ENCODE measurements at regions not wholly inside any gene's neighbourhood (a gene's known extent, or its start where the extent isn't known, plus 50 kb on each side); places are given as distances from the start of the nearest gene placed in this dataset.

DNA sequence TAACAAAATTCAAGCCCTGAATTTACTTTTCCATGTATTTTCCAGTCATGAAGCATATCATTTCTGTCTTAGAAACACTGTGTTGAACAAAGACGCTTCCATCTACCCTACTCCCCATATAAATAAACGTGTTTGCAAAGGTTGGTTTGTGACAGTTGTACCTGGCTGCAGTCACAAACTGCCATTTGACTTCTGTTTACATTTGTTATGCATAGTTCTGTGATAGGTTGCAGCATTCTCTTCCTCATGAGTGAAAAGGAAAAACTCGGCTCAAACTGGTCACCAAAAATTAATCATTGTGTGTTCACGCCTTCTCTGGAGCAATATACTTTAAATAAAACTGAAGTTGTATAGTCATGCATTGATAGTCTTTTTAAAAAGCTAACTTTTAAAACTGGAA lies 69.3 kb upstream of the MOCS2 start:
- no peak for DNase-seq (ENCODE audit: low read depth)
- POLR2A ChIA-PET: no interaction called here
- no peak overlapping the region for H3K4me3 ChIP-seq (ENCODE audit: low read depth, low read length)
- no peaks in the 10 kb centered on the region for H3K27me3 ChIP-seq (ENCODE audit: control insufficient read depth, insufficient read depth, low read length)
- TF ChIP-seq, protein P1, sequence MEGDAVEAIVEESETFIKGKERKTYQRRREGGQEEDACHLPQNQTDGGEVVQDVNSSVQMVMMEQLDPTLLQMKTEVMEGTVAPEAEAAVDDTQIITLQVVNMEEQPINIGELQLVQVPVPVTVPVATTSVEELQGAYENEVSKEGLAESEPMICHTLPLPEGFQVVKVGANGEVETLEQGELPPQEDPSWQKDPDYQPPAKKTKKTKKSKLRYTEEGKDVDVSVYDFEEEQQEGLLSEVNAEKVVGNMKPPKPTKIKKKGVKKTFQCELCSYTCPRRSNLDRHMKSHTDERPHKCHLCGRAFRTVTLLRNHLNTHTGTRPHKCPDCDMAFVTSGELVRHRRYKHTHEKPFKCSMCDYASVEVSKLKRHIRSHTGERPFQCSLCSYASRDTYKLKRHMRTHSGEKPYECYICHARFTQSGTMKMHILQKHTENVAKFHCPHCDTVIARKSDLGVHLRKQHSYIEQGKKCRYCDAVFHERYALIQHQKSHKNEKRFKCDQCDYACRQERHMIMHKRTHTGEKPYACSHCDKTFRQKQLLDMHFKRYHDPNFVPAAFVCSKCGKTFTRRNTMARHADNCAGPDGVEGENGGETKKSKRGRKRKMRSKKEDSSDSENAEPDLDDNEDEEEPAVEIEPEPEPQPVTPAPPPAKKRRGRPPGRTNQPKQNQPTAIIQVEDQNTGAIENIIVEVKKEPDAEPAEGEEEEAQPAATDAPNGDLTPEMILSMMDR (IDR thresholded peaks at IDR 0.05; ENCODE audit: insufficient read depth, low read depth, low read length): no peak
- no peaks in the 10 kb centered on the region for H3K36me3 ChIP-seq (ENCODE audit: control insufficient read depth, insufficient read depth, low read length)
- CTCF ChIA-PET: no interaction called here

DNA sequence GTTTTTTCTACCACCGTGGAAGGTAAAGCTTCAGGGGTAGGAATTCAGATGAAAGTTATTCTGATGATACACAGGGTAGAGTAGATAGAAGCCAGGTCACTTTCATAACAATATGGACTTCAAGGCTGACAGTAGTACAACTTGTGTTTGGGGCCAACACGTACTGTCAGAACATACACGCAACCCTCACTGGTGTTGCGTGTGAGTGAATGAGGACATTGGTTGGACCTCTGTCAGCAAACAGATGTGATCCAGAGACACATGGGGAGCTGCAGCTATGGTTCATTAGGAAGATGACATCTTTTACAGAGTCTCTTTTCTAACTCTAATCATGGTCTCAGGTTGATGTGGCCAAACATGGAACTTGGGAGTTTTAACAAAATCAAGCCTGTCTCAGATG lies 70.1 kb upstream of the MOCS2 start:
- DNase-seq (ENCODE audit: low read depth): no peak

DNA sequence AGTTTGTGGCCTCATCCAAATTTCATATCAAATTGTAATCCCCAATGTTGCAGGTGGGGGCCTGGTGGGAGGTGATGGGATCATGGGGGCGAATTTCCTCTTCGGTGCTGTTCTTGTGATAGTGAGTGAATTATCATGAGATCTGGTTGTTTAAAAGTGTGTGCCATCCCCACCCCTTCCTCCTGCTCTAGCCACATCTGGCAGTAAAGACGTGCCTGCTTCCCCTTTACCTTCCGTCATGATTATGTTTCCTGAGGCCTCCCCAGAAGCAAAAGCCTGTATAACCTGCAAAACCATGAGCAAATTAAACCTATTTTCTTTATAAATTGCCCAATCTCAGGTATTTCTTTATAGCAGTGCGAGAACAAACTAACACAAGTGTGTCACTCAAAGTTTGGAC lies 71.0 kb upstream of the MOCS2 start:
- TF ChIP-seq, protein P1 (IDR thresholded peaks at IDR 0.05; ENCODE audit: insufficient read depth, low read depth, low read length): no peak
- CTCF ChIA-PET: interaction anchor here (1.3 kb wide), 1 partner anchor 1049 kb away, joined by 4 read pairs; no protein-coding TSS in a partner anchor

More for the DNA sequence above, 70.1 kb upstream of the MOCS2 start:
- Histone ChIP-seq H3K36me3 (ENCODE audit: control insufficient read depth, insufficient read depth, low read length) (no peaks in the 10 kb centered on the region), H3K4me3 (ENCODE audit: low read depth, low read length) (no peak overlapping the region), H3K27me3 (ENCODE audit: control insufficient read depth, insufficient read depth, low read length) (no peaks in the 10 kb centered on the region)
- TF ChIP-seq, protein P1 (IDR thresholded peaks at IDR 0.05; ENCODE audit: insufficient read depth, low read depth, low read length): no peak
- ChIA-PET CTCF (no interaction called here), POLR2A (no interaction called here)

DNA sequence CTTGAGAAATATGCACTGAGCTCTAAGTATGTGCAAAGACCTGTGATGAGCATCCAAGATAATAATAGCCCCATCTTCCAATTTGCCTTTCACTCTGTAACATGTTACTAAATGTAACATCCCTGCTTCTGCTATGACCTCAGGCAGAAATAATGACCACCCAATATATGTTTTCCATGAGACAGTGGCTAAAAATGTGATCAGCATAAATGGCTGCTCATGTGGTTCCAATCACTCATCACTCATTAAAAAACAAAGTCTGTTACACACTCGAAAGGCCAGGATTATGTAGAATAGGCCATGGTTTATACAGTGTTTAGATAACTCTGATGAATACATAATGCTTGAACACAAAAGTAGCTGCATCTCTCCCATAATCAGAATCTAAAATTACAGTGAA lies 71.4 kb upstream of the MOCS2 start:
- TF ChIP-seq, protein P1 (IDR thresholded peaks at IDR 0.05; ENCODE audit: insufficient read depth, low read depth, low read length): no peak
- Histone ChIP-seq H3K36me3 (ENCODE audit: control insufficient read depth, insufficient read depth, low read length) (no peaks in the 10 kb centered on the region), H3K27me3 (ENCODE audit: control insufficient read depth, insufficient read depth, low read length) (no peaks in the 10 kb centered on the region), H3K4me3 (ENCODE audit: low read depth, low read length) (no peak overlapping the region)
- DNase-seq (ENCODE audit: low read depth): no peak
- ChIA-PET POLR2A (no interaction called here), CTCF (interaction anchor here (1.2 to 1.3 kb wide), 2 partner anchors 1048 to 1050 kb away, joined by 3 to 4 read pairs; no protein-coding TSS in a partner anchor)

More for the DNA sequence above, 71.0 kb upstream of the MOCS2 start:
- DNase-seq (ENCODE audit: low read depth): no peak
- Histone ChIP-seq H3K27me3 (ENCODE audit: control insufficient read depth, insufficient read depth, low read length) (no peaks in the 10 kb centered on the region), H3K36me3 (ENCODE audit: control insufficient read depth, insufficient read depth, low read length) (no peaks in the 10 kb centered on the region), H3K4me3 (ENCODE audit: low read depth, low read length) (no peak overlapping the region)
- POLR2A ChIA-PET: no interaction called here

DNA sequence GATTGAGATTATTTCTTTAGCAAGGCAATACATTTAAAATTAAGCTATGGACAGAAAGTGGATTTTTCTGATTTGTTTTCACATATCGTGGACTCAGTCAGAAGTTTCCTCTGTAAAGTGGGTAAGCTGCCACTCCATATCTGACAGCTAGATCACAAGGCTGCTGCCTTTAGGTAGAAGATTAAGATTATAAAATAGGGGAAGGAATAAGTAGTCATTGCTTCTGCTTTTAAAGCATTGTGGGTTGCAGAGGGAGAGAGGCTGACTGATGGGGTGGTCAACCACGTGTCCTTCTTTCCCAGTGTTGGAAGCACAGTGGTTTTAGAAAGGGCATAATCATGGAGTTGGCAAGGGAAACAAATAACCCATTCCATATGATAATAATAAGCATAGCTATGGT lies 74.3 kb upstream of the MOCS2 start:
- CTCF ChIA-PET: interaction anchor here (1.9 kb wide), 2 partner anchors 10 to 13 kb away, joined by 4 to 6 read pairs; no protein-coding TSS in a partner anchor
- POLR2A ChIA-PET: no interaction called here
- H3K4me3 ChIP-seq (ENCODE audit: low read depth, low read length): no peak overlapping the region
- H3K27me3 ChIP-seq (ENCODE audit: control insufficient read depth, insufficient read depth, low read length): no peaks in the 10 kb centered on the region
- H3K36me3 ChIP-seq (ENCODE audit: control insufficient read depth, insufficient read depth, low read length): no peaks in the 10 kb centered on the region
- DNase-seq (ENCODE audit: low read depth): no peak
- TF ChIP-seq, protein P1 (IDR thresholded peaks at IDR 0.05; ENCODE audit: insufficient read depth, low read depth, low read length): no peak
